ENCODE measurements at regions not wholly inside any gene's neighbourhood (a gene's known extent, or its start where the extent isn't known, plus 50 kb on each side); places are given as distances from the start of the nearest gene placed in this dataset.

DNA sequence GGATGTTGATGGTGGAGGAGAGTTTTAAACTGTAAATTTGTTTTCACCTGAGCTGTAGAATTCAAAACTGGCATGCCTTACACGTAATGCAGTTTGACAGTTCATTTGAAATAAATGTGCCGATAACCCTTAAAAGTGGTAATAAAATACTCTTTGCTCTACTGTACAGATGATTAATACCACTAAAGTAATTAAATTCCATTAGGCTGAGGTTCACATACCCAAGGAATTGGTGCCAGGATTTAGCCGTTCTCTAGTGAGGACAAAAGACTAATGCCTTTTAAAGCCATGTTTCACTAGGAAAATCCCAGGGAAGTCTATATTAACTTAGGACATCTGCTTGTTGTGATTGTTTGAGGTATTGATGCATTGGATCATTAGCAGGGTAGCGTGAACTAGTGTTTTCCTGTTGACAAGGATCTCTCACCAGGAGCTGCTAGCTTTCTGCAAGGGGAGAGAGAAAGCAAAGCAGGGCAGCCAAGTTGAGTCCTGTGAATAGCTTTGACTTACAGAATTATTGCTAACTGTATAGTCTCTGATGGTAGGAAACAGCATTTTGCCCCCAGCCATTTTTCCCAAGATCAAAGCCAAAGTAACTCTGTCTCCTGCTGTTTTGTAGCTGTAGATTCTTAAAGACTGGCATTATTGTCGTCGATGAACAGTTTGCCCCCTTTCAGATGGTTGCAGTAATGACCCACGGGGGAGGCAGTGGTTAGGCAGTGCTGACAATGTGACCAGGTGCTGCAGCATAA, 280.9 kb upstream of the FANCL start:
- no peak for DNase-seq (ENCODE audit: low spot score in 2 of 2)
- H3K36me3 ChIP-seq = no peaks in the 10 kb centered on the region
- H3K9me3 ChIP-seq = no peaks in the 10 kb centered on the region
- TF ChIP-seq POLR2AphosphoS5 (IDR thresholded peaks at IDR 0.05) (no peak), EP300 (IDR thresholded peaks at IDR 0.05) (no peak), POLR2A (IDR thresholded peaks at IDR 0.05) (no peak)
- TF ChIP-seq, protein P1, sequence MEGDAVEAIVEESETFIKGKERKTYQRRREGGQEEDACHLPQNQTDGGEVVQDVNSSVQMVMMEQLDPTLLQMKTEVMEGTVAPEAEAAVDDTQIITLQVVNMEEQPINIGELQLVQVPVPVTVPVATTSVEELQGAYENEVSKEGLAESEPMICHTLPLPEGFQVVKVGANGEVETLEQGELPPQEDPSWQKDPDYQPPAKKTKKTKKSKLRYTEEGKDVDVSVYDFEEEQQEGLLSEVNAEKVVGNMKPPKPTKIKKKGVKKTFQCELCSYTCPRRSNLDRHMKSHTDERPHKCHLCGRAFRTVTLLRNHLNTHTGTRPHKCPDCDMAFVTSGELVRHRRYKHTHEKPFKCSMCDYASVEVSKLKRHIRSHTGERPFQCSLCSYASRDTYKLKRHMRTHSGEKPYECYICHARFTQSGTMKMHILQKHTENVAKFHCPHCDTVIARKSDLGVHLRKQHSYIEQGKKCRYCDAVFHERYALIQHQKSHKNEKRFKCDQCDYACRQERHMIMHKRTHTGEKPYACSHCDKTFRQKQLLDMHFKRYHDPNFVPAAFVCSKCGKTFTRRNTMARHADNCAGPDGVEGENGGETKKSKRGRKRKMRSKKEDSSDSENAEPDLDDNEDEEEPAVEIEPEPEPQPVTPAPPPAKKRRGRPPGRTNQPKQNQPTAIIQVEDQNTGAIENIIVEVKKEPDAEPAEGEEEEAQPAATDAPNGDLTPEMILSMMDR (IDR thresholded peaks at IDR 0.05) = no peak
- no peaks in the 10 kb centered on the region for H3K4me1 ChIP-seq
- no peaks in the 10 kb centered on the region for H3K27me3 ChIP-seq
- 25% methylated on average over 7 of the region's 7 CpGs for WGBS
- no peak overlapping the region for H3K27ac ChIP-seq
- no peak overlapping the region for H3K4me3 ChIP-seq

DNA sequence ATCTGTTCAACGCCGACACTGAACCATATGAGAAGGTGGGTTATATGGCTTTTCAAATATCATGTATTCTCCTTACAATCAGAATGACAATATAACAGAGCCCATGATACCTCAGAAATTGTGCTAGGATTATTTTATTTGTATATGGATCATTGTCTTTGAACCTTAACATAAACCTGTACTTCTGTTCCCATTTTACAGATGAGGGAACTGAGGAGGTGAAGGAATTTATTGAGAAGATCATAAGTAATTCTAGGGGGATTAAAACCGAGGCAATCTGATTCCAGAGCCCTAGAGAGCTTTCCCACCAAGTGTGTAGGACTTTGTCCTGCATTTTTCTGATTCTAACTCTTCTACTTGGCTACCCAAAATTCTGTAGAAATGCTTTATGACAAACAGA, 279.8 kb upstream of the FANCL start:
- Histone ChIP-seq H3K36me3 (no peaks in the 10 kb centered on the region), H3K27ac (no peak overlapping the region), H3K9me3 (no peaks in the 10 kb centered on the region), H3K4me3 (no peak overlapping the region), H3K4me1 (no peaks in the 10 kb centered on the region), H3K27me3 (no peaks in the 10 kb centered on the region)
- 82% methylated on average over 3 of the region's 3 CpGs for WGBS
- DNase-seq (ENCODE audit: low spot score in 2 of 2) = no peak
- TF ChIP-seq EP300 (IDR thresholded peaks at IDR 0.05) (no peak), POLR2A (IDR thresholded peaks at IDR 0.05) (no peak), POLR2AphosphoS5 (IDR thresholded peaks at IDR 0.05) (no peak)
- TF ChIP-seq, protein P1 (IDR thresholded peaks at IDR 0.05) = no peak

DNA sequence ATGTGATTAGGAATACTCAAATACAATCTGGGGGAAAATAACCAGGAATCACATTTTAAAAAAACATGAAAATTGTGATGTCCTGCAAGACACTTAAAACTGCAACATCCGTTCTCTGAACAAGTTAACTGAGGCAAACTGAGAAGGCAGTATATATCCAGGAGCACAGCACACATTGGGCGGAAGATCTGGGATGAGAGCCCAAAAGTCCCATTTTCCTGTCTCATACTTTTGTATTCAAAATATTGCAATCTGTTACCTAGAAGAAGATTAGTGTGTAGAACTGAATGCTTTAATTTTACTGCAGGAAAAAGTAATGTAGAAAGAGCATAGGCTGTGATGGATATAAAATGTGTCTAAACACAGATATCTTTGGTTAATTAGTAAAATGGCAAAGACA, 276.8 kb upstream of the FANCL start:
- no peak for TF ChIP-seq EP300 (IDR thresholded peaks at IDR 0.05)
- no peak for TF ChIP-seq POLR2AphosphoS5 (IDR thresholded peaks at IDR 0.05)
- TF ChIP-seq, protein P1 (IDR thresholded peaks at IDR 0.05) = no peak
- no peak for TF ChIP-seq POLR2A (IDR thresholded peaks at IDR 0.05)
- no peaks in the 10 kb centered on the region for H3K27me3 ChIP-seq
- no peaks in the 10 kb centered on the region for H3K4me1 ChIP-seq
- no peak overlapping the region for H3K27ac ChIP-seq
- H3K9me3 ChIP-seq = no peaks in the 10 kb centered on the region
- no peak for DNase-seq (ENCODE audit: low spot score in 2 of 2)
- 89% methylated on average over 2 of the region's 2 CpGs for WGBS
- no peak overlapping the region for H3K4me3 ChIP-seq
- H3K36me3 ChIP-seq = no peaks in the 10 kb centered on the region

DNA sequence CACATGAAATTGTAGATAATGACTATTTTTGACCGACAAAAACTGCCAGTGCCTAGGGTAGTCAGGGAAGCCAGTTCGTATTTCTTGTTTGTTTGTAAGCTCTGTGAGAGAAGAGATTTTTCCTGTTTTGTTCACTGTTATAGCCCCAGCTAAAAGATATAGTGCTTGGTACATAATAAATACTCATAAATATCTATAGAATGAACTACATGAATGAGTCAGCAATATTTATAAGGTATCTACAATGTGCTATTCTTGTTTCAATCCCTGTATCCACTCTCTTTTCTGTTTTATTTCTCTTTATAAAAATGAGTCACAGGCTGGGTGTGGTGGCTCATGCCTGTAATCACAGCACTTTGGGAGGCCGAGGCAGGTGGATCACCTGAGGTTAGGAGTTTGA, 275.6 kb upstream of the FANCL start:
- no peaks in the 10 kb centered on the region for H3K36me3 ChIP-seq
- 81% methylated on average over 3 of the region's 3 CpGs for WGBS
- TF ChIP-seq, protein P1 (IDR thresholded peaks at IDR 0.05) = no peak
- TF ChIP-seq POLR2AphosphoS5 (IDR thresholded peaks at IDR 0.05) = no peak
- no peak for TF ChIP-seq EP300 (IDR thresholded peaks at IDR 0.05)
- TF ChIP-seq POLR2A (IDR thresholded peaks at IDR 0.05) = no peak
- H3K27me3 ChIP-seq = no peaks in the 10 kb centered on the region
- H3K4me3 ChIP-seq = no peak overlapping the region
- H3K9me3 ChIP-seq = no peaks in the 10 kb centered on the region
- no peak overlapping the region for H3K27ac ChIP-seq
- DNase-seq (ENCODE audit: low spot score in 2 of 2) = no peak
- H3K4me1 ChIP-seq = no peaks in the 10 kb centered on the region

DNA sequence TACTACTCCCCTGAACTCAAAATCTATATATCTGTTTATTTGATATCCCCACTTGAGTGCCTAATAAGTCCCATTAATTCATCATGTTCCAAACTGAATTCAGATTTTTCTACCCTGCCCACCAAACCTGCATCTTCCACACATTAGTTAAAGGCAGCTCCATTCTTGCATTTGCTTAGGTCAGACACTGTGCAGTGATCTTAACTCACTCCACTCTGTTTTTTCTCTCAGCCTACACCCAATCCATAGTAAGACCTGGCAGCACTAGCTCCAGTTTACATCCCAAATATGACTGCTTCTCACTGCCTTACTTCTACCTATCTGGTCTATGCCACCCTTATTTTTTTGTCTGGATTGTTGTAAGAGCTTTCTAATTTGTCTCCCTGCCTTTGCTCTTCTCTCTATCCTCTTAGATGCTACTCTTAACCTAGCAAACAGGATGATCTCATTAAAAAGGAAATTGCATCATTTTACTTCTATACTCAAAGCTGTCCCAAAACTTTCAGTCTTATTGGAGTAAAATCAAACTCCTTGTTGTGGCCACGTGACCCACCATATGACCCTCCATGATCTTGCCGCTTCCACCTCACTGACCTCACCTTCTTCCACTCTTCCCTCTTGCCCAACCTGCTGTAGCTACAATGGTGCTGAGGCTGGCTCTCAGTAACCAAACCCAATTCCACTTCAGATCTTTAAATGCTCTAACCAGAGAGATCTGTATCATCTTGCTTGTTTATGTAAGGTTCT, 274.9 kb upstream of the FANCL start:
- WGBS = 90% methylated on average over 2 of the region's 2 CpGs
- TF ChIP-seq EP300 (IDR thresholded peaks at IDR 0.05) = no peak
- no peak for TF ChIP-seq POLR2A (IDR thresholded peaks at IDR 0.05)
- no peak for TF ChIP-seq POLR2AphosphoS5 (IDR thresholded peaks at IDR 0.05)
- TF ChIP-seq, protein P1 (IDR thresholded peaks at IDR 0.05) = no peak
- Histone ChIP-seq H3K36me3 (no peaks in the 10 kb centered on the region), H3K27ac (no peak overlapping the region), H3K9me3 (no peaks in the 10 kb centered on the region), H3K4me1 (no peaks in the 10 kb centered on the region), H3K27me3 (no peaks in the 10 kb centered on the region), H3K4me3 (no peak overlapping the region)
- DNase-seq (ENCODE audit: low spot score in 2 of 2) = no peak
